GM10266 (cell line): ENCODE measurements at regions not wholly inside any gene's neighbourhood (a gene's known extent, or its start where the extent isn't known, plus 50 kb on each side); places are given as distances from the start of the nearest gene placed in this dataset.

Experiments used
- DNase-seq: peaks from one replicate; pipeline ENCODE4 v3.0.0; 2012; ENCODE audit errors: extremely low spot score
- TF ChIP-seq, protein P1 (sequence below): IDR thresholded peaks from 2 replicates; pipeline ENCODE4 v1.5.1; 2012; ENCODE audit warnings: mild to moderate bottlenecking, low read depth; ENCODE audit not compliant: control insufficient read depth, insufficient read depth; ENCODE audit errors: missing control alignments

DNA sequence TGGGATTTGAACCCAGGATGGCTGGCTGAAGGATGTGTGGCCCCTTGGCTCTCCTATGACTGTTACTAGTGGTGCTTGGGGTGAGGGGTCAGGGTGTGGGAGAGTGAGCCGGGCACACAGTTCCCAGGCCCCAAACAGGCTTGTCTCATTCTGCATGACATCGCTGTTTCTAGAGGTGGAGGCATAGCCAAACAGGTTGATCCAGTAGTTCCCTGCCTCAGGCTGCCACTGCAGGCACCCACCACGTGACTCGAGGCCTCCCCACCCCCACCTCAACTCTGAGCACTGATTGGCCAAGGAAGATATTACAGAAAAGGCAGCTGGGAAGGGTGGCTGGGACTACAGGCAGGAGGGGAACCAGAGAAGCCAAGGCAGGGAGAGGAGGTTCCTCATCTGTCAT lies 102.6 kb downstream of the NCOR2 start:
- no peak for DNase-seq

DNA sequence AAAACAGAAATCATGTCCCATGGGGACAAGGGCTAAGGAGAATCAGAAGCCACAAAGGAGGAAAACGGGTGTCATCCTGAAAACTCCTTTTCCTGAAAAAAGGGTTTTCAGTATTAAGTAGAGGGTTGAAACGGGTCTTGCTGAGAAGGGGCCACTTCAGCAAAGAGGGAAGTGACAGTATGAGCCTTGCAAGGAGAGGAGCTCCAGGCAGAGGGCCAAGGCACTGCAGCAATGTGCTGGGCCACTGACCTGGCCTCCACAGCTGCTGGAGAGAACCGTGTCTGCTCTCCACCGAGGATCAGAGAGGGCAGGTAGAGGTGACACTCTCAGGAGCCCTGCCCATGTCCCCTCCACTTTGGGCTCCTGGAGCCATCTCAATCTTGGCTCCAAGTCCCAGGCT lies 103.3 kb downstream of the NCOR2 start:
- DNase-seq: no peak
- TF ChIP-seq, protein P1, sequence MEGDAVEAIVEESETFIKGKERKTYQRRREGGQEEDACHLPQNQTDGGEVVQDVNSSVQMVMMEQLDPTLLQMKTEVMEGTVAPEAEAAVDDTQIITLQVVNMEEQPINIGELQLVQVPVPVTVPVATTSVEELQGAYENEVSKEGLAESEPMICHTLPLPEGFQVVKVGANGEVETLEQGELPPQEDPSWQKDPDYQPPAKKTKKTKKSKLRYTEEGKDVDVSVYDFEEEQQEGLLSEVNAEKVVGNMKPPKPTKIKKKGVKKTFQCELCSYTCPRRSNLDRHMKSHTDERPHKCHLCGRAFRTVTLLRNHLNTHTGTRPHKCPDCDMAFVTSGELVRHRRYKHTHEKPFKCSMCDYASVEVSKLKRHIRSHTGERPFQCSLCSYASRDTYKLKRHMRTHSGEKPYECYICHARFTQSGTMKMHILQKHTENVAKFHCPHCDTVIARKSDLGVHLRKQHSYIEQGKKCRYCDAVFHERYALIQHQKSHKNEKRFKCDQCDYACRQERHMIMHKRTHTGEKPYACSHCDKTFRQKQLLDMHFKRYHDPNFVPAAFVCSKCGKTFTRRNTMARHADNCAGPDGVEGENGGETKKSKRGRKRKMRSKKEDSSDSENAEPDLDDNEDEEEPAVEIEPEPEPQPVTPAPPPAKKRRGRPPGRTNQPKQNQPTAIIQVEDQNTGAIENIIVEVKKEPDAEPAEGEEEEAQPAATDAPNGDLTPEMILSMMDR: no peak

More for the DNA sequence above, 102.6 kb downstream of the NCOR2 start:
- TF ChIP-seq, protein P1: no peak

DNA sequence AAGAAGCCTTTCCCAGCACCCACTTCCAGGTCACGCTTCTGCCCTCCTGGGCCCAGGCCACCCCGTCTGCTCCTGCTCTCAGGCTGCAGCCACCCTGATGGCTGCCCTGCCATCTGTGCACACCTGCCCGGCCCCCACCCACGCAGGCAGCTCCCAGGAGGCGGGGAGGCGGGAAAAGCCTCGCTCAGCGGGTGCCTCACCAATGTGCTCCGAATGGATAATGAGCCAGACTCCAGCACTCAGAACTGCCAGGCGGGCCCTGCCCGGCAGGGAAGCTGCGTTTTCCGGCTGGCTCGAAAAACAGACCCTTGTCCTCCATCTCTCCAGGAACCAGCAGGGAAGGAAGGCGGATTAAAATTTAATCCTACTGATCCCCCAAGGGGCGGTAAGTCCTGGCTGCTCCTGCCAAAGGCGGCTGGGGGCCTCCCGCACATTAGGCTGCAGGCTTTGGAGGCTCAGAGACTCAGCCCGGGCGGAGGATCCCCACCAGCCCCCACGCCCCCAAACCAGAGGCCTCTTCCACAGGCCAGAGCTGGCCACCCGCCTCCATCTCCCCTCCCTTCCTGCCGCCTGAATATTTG lies 104.0 kb downstream of the NCOR2 start:
- DNase-seq: no peak

DNA sequence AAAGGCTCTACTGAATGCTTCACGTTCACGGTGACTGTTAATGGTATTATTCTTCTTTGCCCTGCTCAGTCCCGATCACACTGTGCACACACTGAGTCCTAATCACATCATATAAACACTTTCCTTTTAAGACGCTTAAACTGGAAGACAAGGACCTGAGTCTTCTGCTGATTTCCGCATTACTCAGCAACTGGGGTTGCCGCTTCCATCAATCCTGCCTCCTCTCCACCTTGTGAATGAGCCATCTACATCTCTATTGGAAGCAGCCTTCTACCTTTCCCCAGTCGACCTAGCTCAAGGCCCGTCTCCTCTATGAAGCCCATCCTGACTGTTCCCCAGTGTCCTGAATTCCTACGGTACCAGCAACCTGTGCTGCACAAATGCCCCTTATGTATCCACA lies 104.7 kb downstream of the NCOR2 start:
- TF ChIP-seq, protein P1: no peak
- no peak for DNase-seq

More for the DNA sequence above, 104.0 kb downstream of the NCOR2 start:
- TF ChIP-seq, protein P1: no peak

DNA sequence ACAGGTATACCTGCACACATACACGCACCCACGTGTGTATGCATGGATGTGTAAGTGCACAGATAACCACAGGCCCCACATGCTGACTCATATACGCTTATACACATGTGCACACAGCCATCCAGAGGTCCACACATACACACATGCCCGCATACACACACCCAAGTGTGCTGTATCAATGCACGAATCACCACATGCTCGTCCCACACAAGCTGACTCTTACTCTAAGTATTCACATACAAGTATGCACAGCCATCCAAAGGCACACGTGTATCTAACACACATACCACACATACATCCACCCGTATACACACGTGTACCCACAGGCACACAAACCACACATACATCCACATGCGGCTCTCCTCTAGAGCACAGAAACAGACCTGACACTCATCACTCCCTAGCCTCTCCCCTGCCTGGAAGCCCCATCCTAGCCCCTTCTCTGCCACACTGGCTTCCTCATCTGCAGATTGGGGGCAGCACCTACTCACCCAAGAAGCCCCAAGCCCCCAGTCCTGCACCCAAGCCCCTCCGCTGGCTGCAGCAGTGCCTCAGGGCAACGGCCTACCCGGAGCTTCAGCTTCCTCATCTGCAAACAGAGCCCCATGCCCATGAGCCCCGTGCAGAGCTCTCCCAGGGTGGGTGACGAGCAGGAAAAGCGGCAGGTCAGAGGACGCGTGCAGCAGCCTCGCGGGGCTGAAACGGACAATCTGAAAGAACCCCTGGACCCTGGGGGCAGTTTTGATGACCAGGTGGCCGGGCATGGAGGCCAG lies 105.4 kb downstream of the NCOR2 start:
- DNase-seq: no peak
- TF ChIP-seq, protein P1: no peak

DNA sequence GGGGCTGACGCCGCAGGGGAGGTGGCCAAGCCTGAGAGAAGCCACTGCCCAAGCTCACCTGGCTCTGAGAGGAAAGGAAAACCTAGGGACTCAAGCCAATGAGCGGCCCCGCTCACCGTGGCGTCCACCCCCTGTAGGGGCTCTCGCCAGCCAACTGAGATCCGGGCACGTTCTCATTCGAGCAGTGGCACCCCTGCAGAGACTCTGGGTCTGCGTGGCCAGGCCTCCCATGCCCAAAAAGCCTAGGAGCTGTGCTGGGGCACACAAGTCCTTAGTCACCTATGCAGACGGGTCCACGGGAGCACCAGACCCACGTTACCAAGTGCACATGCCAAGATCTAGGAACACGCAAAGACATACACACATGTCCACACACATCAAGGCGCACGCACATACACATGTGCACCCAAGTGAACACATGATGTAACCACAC lies 106.2 kb downstream of the NCOR2 start:
- no peak for DNase-seq
- TF ChIP-seq, protein P1: no peak

DNA sequence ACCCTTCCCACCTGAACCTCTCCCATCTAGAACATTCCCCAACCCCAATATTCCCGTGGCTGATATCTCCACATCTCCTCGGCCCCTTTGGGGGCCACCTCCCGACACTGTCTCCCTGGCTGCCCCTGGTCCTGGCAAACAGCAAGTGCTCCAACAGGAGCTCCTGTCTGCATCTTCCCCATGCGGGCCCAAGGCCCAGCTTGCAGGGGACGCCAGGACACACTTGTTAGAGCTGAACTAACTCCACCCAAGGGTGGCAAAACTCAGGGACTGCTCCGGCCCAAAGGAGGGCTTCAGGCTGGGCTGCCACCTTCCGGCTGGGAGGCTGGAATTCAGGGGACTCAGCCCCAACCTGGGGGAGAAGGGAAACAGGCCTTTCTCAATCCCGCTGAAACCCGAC lies 106.6 kb downstream of the NCOR2 start:
- no peak for DNase-seq
- TF ChIP-seq, protein P1: no peak
